Common myeloid progenitor, CD34-positive (primary cell): ENCODE measurements at regions not wholly inside any gene's neighbourhood (a gene's known extent, or its start where the extent isn't known, plus 50 kb on each side); places are given as distances from the start of the nearest gene placed in this dataset.
A peak's percentile ranks its signal among the peaks of the same experiment; 100 is the strongest.

ENCODE experiments used
- CTCF ChIA-PET: fragments of 350-600 bp; sonication (Branson Sonifier 250); formaldehyde crosslinking; loops from one replicate; lab custom pipeline; 2021; ENCODE audit warnings: antibody characterized with exemption; lab: Charles Lee
- POLR2A ChIA-PET: fragments of 350-600 bp; sonication (Branson Sonifier 250); formaldehyde crosslinking; loops from one replicate; lab custom pipeline; 2021; ENCODE audit warnings: antibody characterized with exemption; lab: Charles Lee
- DNase-seq, 3 donors: peaks; one replicate each; pipeline versions ENCODE4 v3.0.0 to v3.0.0-alpha.2; 2013
- H3K27ac ChIP-seq, 2 experiments: 1 replicate in 1 of 2; 2 replicates in 1 of 2; pipeline ENCODE4 v1.7.0; 2013; ENCODE audit warnings: inconsistent platforms in 2 of 2, low read length in 2 of 2, mild to moderate bottlenecking in 2 of 2, low read depth in 1 of 2, moderate library complexity in 1 of 2; ENCODE audit not compliant: severe bottlenecking in 2 of 2, insufficient read depth in 1 of 2, poor library complexity in 1 of 2
- H3K27me3 ChIP-seq, 5 experiments: replicated peaks in 2 of 5; 1 replicate in 3 of 5; 2 replicates in 2 of 5; pipeline versions ENCODE4 v1.6.1 to v1.7.0; 2013; ENCODE audit warnings: low read length in 4 of 5, mild to moderate bottlenecking in 2 of 5, moderate library complexity in 2 of 5, inconsistent platforms in 1 of 5; ENCODE audit not compliant: insufficient read depth in 5 of 5, control insufficient read depth in 4 of 5
- H3K36me3 ChIP-seq, 4 experiments: 1 replicate in 2 of 4; 2 replicates in 2 of 4; pipeline versions ENCODE4 v1.6.1 to v1.7.0; 2013; ENCODE audit warnings: low read length in 3 of 4, control low read depth in 1 of 4, mild to moderate bottlenecking in 1 of 4; ENCODE audit not compliant: control insufficient read depth in 4 of 4, insufficient read depth in 4 of 4
- H3K4me1 ChIP-seq, 4 experiments: 1 replicate in 3 of 4; 2 replicates in 1 of 4; pipeline versions ENCODE4 v1.6.1 to v1.7.1; 2013; ENCODE audit warnings: low read length in 3 of 4, mild to moderate bottlenecking in 3 of 4, control low read depth in 1 of 4, inconsistent platforms in 1 of 4, moderate library complexity in 1 of 4; ENCODE audit not compliant: control insufficient read depth in 4 of 4, insufficient read depth in 4 of 4; ENCODE audit errors: control extremely low read depth in 1 of 4
- H3K4me3 ChIP-seq, 7 experiments: 1 replicate in 4 of 7; 2 replicates in 3 of 7; pipeline versions ENCODE4 v1.5.1 to v1.7.0; 2013; ENCODE audit warnings: mild to moderate bottlenecking in 7 of 7, low read length in 6 of 7, moderate library complexity in 6 of 7, inconsistent platforms in 2 of 7, low read depth in 2 of 7, control low read depth in 1 of 7; ENCODE audit not compliant: insufficient read depth in 4 of 7, control insufficient read depth in 1 of 7; ENCODE audit errors: extremely low read depth in 1 of 7
- H3K9me3 ChIP-seq, 5 experiments: 1 replicate in 4 of 5; 2 replicates in 1 of 5; pipeline versions ENCODE4 v1.6.1 to v1.7.1; 2013; ENCODE audit warnings: low read length in 4 of 5, mild to moderate bottlenecking in 2 of 5, inconsistent platforms in 1 of 5, low read depth in 1 of 5, moderate library complexity in 1 of 5; ENCODE audit not compliant: control insufficient read depth in 4 of 5, insufficient read depth in 2 of 5; ENCODE audit errors: control extremely low read depth in 1 of 5
- WGBS: methylation state at CpG from one replicate; pipeline ENCODE4 v1.1.5; 2013; ENCODE audit not compliant: insufficient coverage; 5-methylcytosine and 5-hydroxymethylcytosine counted together

DNA sequence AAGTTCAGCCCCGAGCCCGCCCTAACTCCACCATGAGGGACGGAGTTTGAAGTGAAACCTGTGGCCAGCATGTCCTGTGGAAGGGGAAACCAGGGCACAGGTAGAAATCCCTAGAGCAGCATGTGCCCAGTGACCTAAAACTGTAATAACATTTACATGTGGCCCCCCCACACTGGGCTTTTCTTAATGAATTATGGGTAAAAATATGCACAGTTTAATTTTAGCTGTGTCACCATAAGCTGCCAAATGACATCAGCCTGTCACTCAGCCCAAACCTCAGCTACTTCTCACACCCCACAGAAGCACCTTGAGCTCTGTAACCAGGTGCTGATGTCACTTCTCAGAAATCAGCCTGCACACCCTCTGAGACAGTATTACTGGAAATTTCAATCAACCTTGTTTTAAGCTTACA lies 50.0 kb upstream of the SLC19A1 start:
- POLR2A ChIA-PET = no interaction called here
- Histone ChIP-seq H3K9me3 (peaks cover 0 to 20% (median 16%) of the 10 kb centered on the region in 5 experiments), H3K27ac (no peak overlapping the region), H3K27me3 (peaks cover 0 to 49% (median 11%) of the 10 kb centered on the region in 5 experiments), H3K36me3 (no peaks in the 10 kb centered on the region), H3K4me3 (no peak overlapping the region), H3K4me1 (peaks cover 0 to 23% (median 16%) of the 10 kb centered on the region in 4 experiments)
- DNase-seq = peak; percentile 28 to 82 (median 76)
- CTCF ChIA-PET = interaction anchor here (0.7 to 0.8 kb wide), 3 partner anchors 36 to 219 kb away, joined by 3 read pairs; no protein-coding TSS in a partner anchor
- 70% methylated on average over 3 of the region's 3 CpGs for WGBS

DNA sequence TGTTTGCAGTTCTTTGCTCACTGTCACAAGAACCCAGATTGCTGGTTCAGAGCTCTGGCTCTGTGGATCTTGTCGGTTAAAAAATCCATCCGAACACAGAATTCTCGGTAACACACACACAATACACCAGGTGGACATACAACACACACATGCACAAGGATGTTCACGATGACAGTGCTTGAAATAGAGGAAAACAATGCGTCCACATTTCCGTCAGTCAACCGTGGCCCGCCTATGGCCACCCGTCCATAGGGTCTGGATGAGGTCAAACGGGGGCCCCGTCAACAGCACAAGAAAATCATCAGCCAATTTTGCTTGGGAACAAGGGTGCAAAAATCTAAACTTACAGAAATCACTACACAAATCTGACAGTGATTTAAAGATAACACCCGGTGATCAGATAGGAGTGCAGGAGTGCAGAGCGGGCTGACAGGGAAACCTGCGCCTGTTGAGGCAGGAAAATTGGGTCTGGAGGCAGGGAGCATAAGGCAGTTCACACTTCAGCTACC lies 50.4 kb upstream of the SLC19A1 start:
- no peak for DNase-seq
- WGBS = 95% methylated on average over 12 of the region's 14 CpGs
- POLR2A ChIA-PET = no interaction called here

DNA sequence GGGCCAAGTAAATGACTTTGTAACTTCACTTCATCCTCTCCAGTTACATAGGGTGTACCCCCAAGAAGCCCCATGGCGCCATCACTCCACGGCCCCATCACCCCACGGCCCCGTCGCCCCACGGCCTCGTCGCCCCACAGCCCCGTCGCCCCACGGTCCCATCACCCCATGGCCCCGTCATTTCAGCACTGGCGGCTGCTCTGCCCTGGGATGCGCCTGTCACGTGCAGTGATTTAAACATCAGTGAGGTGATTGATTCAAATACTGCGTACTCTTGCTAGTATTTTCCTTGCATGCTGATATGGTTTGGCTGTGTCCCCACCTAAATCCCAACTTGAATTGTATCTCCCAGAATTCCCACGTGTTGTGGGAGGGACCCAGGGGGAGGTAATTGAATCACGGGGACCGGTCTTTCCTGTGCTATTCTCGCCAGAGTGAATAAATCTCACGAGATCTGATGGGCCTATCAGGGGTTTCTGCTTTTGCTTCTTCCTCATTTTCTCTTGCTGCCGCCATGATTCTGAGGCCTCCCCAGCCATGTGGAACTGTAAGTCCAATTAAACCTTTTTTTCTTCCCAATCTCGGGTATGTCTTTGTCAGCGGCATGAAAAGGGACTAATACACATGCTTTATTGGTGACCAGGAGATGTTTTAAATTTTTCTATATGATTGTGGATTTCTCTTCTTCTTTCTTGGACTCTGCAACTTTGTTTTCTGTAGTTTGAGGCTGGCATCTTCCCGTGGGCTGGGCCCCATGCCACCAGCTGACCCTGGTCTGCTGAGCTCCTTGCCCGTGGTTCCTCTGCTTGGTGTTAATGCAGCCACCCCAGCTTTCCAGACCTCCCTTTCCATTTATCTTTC lies 50.1 kb upstream of the PCBP3 start:
- peaks cover 0 to 39% (median 9%) of the 10 kb centered on the region in 5 experiments for H3K27me3 ChIP-seq
- POLR2A ChIA-PET = no interaction called here
- H3K4me3 ChIP-seq = peak overlapping the region in 3 of 7 experiments; percentile 6 to 52 (median 38)
- peaks cover 0 to 23% (median 16%) of the 10 kb centered on the region in 4 experiments for H3K4me1 ChIP-seq
- 79% methylated on average over 20 of the region's 26 CpGs for WGBS
- CTCF ChIA-PET = interaction anchor here (0.7 to 1.4 kb wide), 2 partner anchors 153 to 164 kb away, joined by 3 read pairs; no protein-coding TSS in a partner anchor
- peaks cover 0 to 9% (median 7%) of the 10 kb centered on the region in 5 experiments for H3K9me3 ChIP-seq
- peak in 2 of 3 donors; percentile 36 to 38 for DNase-seq
- peak overlapping the region in 1 of 2 experiments; percentile 36 for H3K27ac ChIP-seq
- H3K36me3 ChIP-seq = no peaks in the 10 kb centered on the region

More for the DNA sequence above, 50.4 kb upstream of the SLC19A1 start:
- Histone ChIP-seq H3K9me3 (peaks cover 0 to 15% (median 12%) of the 10 kb centered on the region in 5 experiments), H3K27ac (no peak overlapping the region), H3K4me3 (no peak overlapping the region), H3K27me3 (peaks cover 0 to 46% (median 11%) of the 10 kb centered on the region in 5 experiments), H3K36me3 (no peaks in the 10 kb centered on the region), H3K4me1 (peaks cover 0 to 23% (median 16%) of the 10 kb centered on the region in 4 experiments)
- CTCF ChIA-PET = interaction anchor here (0.7 to 0.8 kb wide), 3 partner anchors 37 to 218 kb away, joined by 3 read pairs; no protein-coding TSS in a partner anchor
